B cell (primary cell): ENCODE measurements at regions not wholly inside any gene's neighbourhood (a gene's known extent, or its start where the extent isn't known, plus 50 kb on each side); places are given as distances from the start of the nearest gene placed in this dataset.
"Not testable (repeated sequence)": the region's sequence is repeated elsewhere in the genome, so short reads cannot be mapped to it uniquely, and the experiment has no call there.

Experiments used
- EZH2 ChIP-seq: IDR thresholded peaks from 2 replicates; pipeline ENCODE4 v1.6.1; 2012; ENCODE audit warnings: borderline replicate concordance, low read depth, mild to moderate bottlenecking, moderate library complexity, low read length; ENCODE audit not compliant: insufficient read depth, poor library complexity, severe bottlenecking
- TF ChIP-seq, protein P1 (sequence below): fragments of 200-600 bp; IDR thresholded peaks from one replicate; pipeline ENCODE4 v1.8.0; 2022; ENCODE audit warnings: antibody characterized with exemption, mild to moderate bottlenecking

- TF ChIP-seq, protein P1, sequence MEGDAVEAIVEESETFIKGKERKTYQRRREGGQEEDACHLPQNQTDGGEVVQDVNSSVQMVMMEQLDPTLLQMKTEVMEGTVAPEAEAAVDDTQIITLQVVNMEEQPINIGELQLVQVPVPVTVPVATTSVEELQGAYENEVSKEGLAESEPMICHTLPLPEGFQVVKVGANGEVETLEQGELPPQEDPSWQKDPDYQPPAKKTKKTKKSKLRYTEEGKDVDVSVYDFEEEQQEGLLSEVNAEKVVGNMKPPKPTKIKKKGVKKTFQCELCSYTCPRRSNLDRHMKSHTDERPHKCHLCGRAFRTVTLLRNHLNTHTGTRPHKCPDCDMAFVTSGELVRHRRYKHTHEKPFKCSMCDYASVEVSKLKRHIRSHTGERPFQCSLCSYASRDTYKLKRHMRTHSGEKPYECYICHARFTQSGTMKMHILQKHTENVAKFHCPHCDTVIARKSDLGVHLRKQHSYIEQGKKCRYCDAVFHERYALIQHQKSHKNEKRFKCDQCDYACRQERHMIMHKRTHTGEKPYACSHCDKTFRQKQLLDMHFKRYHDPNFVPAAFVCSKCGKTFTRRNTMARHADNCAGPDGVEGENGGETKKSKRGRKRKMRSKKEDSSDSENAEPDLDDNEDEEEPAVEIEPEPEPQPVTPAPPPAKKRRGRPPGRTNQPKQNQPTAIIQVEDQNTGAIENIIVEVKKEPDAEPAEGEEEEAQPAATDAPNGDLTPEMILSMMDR = not testable (repeated sequence)
- not testable (repeated sequence) for TF ChIP-seq EZH2
Observed at GRCh38 chr9:62952840-62953239, 1763.0 kb downstream of the SPATA31A7 start.
